SK-N-SH (cell line): ENCODE measurements at regions not wholly inside any gene's neighbourhood (a gene's known extent, or its start where the extent isn't known, plus 50 kb on each side); places are given as distances from the start of the nearest gene placed in this dataset.

ENCODE experiments used
- CHD2 ChIP-seq: fragments of 150-350 bp; IDR thresholded peaks from 2 replicates; pipeline ENCODE4 v1.6.1; 2018; ENCODE audit warnings: low read length; ENCODE audit not compliant: partially characterized antibody
- CTCF ChIP-seq: fragments of 200-600 bp; sonication (generic); IDR thresholded peaks from 2 replicates; pipeline ENCODE4 v1.6.1; 2017; ENCODE audit warnings: antibody characterized with exemption, mild to moderate bottlenecking, moderate library complexity
- NFIC ChIP-seq: IDR thresholded peaks from 2 replicates; pipeline ENCODE4 v1.4.0; 2012; ENCODE audit warnings: borderline replicate concordance
- SIN3A ChIP-seq: IDR thresholded peaks from 2 replicates; pipeline ENCODE4 v1.6.1; 2012; ENCODE audit warnings: low read depth, mild to moderate bottlenecking, low read length, moderate library complexity, borderline replicate concordance
- USF2 ChIP-seq: fragments of 150-350 bp; IDR thresholded peaks from 2 replicates; pipeline ENCODE4 v1.6.1; 2017; ENCODE audit warnings: antibody characterized with exemption, low read length, low read depth, borderline replicate concordance

GRCh38 chr2:42901076-42901640, 108.8 kb upstream of the HAAO start:
- TF ChIP-seq SIN3A, result no peak
- TF ChIP-seq CTCF, result no peak
- no peak for TF ChIP-seq USF2
- TF ChIP-seq CHD2, result no peak
- TF ChIP-seq NFIC, result no peak
